ENCODE measurements at regions not wholly inside any gene's neighbourhood (a gene's known extent, or its start where the extent isn't known, plus 50 kb on each side); places are given as distances from the start of the nearest gene placed in this dataset.

DNA sequence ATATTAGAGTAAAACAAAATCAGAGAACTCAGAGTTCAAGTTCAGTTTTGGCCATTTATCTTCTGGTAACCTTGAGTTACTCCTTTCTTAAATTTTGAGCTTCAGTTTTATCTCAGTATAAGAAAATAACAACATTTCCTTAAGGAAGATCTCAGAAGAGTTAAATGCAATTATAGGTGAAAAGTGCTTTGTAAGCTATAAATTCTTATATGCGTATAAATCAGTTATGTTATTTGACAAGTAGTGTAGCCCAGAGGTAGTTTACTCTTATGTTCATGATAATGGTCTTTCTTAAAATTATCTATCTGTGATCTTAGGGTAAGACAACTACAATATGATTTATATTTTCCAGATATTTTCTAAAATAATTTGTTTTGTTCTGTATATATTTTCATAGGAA lies 89.8 kb downstream of the LHX9 start:
- H3K9me3 ChIP-seq = no peaks in the 10 kb centered on the region
- no peaks in the 10 kb centered on the region for H3K36me3 ChIP-seq
- H3K27me3 ChIP-seq = no peaks in the 10 kb centered on the region
- DNase-seq (ENCODE audit: low spot score) = no peak
- TF ChIP-seq, protein P1, sequence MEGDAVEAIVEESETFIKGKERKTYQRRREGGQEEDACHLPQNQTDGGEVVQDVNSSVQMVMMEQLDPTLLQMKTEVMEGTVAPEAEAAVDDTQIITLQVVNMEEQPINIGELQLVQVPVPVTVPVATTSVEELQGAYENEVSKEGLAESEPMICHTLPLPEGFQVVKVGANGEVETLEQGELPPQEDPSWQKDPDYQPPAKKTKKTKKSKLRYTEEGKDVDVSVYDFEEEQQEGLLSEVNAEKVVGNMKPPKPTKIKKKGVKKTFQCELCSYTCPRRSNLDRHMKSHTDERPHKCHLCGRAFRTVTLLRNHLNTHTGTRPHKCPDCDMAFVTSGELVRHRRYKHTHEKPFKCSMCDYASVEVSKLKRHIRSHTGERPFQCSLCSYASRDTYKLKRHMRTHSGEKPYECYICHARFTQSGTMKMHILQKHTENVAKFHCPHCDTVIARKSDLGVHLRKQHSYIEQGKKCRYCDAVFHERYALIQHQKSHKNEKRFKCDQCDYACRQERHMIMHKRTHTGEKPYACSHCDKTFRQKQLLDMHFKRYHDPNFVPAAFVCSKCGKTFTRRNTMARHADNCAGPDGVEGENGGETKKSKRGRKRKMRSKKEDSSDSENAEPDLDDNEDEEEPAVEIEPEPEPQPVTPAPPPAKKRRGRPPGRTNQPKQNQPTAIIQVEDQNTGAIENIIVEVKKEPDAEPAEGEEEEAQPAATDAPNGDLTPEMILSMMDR (IDR thresholded peaks at IDR 0.05) = no peak
- H3K4me3 ChIP-seq = no peak overlapping the region
- no peaks in the 10 kb centered on the region for H3K4me1 ChIP-seq
- H3K27ac ChIP-seq = no peak overlapping the region

DNA sequence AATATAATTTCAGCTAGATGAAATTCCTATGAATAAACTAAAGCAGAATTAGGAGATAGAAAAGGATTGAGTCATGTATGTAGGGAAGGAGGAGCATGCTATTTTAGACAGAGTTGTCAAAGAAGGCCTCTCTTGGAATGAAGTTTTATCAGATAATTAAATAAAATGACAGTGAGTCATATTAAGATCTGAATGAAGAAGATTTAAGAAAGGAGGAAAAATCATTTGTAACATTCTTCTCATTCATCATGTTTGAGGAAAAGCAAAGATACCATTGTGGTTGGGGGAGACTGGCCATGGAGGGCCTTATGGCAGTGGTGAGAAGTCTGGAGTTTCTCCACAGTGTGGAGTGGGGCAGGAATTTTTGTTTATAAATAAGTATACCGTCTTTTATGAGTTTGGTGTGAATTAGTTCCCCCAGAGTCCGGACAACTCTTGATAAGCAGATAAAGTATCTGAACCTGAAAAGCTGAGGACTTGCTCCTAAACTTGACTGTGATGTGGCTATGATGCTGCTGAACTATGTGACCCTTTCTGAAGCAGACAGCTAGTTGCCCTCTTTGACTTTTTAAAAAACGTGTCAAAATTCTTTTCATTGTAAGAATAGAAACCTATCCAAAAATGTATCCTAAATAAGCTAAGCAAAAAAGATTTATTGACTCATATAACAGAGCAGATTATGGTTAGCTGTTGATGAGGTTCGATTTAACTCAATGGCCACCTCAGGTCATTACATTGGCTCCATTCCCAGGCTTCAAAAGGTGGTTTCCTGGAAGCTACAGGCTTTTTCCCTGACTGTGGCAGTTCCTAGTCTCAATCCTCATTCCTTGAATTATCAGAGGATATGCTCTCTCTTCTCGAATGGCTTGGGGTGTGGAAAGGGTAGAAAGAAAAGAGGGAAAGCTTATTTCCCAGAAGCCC lies 90.8 kb downstream of the LHX9 start:
- Histone ChIP-seq H3K36me3 (no peaks in the 10 kb centered on the region), H3K4me3 (no peak overlapping the region), H3K9me3 (no peaks in the 10 kb centered on the region), H3K27ac (no peak overlapping the region), H3K4me1 (no peaks in the 10 kb centered on the region), H3K27me3 (no peaks in the 10 kb centered on the region)
- no peak for DNase-seq (ENCODE audit: low spot score)
- TF ChIP-seq, protein P1 (IDR thresholded peaks at IDR 0.05) = no peak

DNA sequence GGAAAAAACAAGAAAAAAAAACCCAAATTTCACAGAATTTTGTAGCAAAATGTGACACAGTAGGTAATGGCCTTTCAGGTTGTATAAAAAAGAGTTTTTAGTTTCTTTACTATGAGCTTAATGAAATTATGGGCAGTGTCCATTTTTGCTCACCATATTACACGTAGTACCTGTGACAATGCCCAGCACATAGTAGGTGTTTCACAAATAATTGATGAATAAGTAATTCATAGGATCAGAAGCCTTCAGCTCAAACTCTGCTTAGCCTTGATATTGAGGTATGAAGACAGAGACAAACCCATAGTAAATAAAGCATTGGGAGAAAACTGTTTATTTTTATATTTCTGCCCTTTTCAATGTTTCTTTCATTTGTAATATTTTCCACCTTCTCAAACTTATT lies 97.2 kb downstream of the LHX9 start:
- H3K4me1 ChIP-seq = no peaks in the 10 kb centered on the region
- TF ChIP-seq, protein P1 (IDR thresholded peaks at IDR 0.05) = no peak
- no peak overlapping the region for H3K27ac ChIP-seq
- no peaks in the 10 kb centered on the region for H3K27me3 ChIP-seq
- no peaks in the 10 kb centered on the region for H3K9me3 ChIP-seq
- H3K4me3 ChIP-seq = no peak overlapping the region
- no peaks in the 10 kb centered on the region for H3K36me3 ChIP-seq
- no peak for DNase-seq (ENCODE audit: low spot score)

DNA sequence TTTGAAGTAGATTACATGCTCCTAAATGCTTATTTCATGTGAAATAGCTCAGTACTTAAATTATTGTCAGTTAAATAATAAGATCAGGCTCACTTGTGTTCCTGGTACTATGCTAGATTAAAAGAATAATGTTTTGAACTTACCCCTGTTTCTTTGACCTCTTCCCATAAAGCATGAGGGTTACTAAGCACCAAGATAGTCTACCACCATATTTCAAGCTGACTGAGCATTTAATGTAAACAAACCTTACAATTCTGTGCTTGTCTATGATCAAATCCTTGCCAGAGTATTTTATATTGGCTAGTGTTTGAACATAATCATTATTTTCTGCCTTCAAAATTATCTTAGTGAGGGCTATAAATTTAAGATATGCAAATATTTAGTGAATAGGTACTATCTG lies 98.1 kb downstream of the LHX9 start:
- Histone ChIP-seq H3K4me3 (no peak overlapping the region), H3K4me1 (no peaks in the 10 kb centered on the region), H3K27me3 (no peaks in the 10 kb centered on the region), H3K27ac (no peak overlapping the region), H3K36me3 (no peaks in the 10 kb centered on the region), H3K9me3 (no peaks in the 10 kb centered on the region)
- TF ChIP-seq, protein P1 (IDR thresholded peaks at IDR 0.05) = no peak
- no peak for DNase-seq (ENCODE audit: low spot score)

DNA sequence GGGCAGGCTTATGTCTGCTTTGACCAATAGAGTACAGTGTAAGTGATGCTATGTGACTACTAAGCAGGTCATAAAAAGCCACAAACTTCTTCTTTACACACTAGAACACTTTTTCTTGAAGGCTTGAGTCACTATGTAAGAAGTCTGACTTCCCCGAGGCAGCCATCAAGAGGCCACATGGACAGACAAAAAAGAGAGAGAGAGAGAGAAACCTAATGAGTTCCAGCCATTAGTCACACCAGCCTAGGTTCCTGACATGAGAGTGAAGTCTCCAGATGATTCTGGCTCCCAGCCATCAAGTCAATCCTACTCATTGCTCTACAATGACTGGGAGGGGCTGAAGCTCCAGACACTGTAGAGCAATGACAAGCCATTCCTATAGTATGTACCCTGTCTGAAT lies 101.4 kb downstream of the LHX9 start:
- Histone ChIP-seq H3K4me1 (no peaks in the 10 kb centered on the region), H3K9me3 (no peaks in the 10 kb centered on the region), H3K27me3 (no peaks in the 10 kb centered on the region), H3K4me3 (no peak overlapping the region), H3K36me3 (no peaks in the 10 kb centered on the region), H3K27ac (no peak overlapping the region)
- TF ChIP-seq, protein P1 (IDR thresholded peaks at IDR 0.05) = no peak
- no peak for DNase-seq (ENCODE audit: low spot score)

DNA sequence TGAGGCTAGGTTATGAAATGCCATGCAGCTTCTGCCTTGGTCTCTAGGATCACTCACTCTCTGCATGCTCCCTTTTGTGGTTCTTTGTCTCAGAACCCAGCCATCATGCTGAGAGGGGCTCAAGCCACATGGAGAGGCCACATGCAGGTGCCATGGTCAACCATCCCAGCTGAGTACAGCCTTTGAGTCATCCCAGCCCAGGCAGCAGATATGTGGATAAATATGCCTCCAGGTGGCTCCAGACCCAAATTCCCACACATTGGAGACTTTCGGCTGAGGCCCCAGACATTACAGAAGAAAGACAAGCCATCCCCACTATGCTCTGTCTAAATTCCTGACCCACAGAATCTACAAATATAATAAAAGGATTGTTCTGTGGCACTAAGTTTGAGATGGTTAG lies 102.0 kb downstream of the LHX9 start:
- no peaks in the 10 kb centered on the region for H3K27me3 ChIP-seq
- no peaks in the 10 kb centered on the region for H3K4me1 ChIP-seq
- DNase-seq (ENCODE audit: low spot score) = no peak
- TF ChIP-seq, protein P1 (IDR thresholded peaks at IDR 0.05) = no peak
- H3K27ac ChIP-seq = no peak overlapping the region
- no peaks in the 10 kb centered on the region for H3K36me3 ChIP-seq
- H3K9me3 ChIP-seq = no peaks in the 10 kb centered on the region
- H3K4me3 ChIP-seq = no peak overlapping the region
